Hepatic stellate cell (primary cell): ENCODE measurements at regions not wholly inside any gene's neighbourhood (a gene's known extent, or its start where the extent isn't known, plus 50 kb on each side); places are given as distances from the start of the nearest gene placed in this dataset.

Experiments
- DNase-seq: peaks from one replicate; pipeline ENCODE4 v3.0.0; 2011; ENCODE audit warnings: low spot score

GRCh38 chr2:8406271-8406670, 275.6 kb upstream of the ID2 start:
- DNase-seq: no peak

GRCh38 chr2:8407332-8407731, 274.5 kb upstream of the ID2 start:
- DNase-seq: no peak

- no peak for DNase-seq
Observed at GRCh38 chr2:8408560-8409460, 273.0 kb upstream of the ID2 start.

GRCh38 chr2:8409461-8410260, 272.2 kb upstream of the ID2 start:
- DNase-seq: no peak

GRCh38 chr2:8412082-8412481, 269.8 kb upstream of the ID2 start:
- no peak for DNase-seq

- DNase-seq: no peak
Observed at GRCh38 chr2:8412586-8412985, 269.3 kb upstream of the ID2 start.

- DNase-seq: no peak
Observed at GRCh38 chr2:8413589-8414135, 268.2 kb upstream of the ID2 start.

- no peak for DNase-seq
Observed at GRCh38 chr2:8414946-8415879, 266.6 kb upstream of the ID2 start.

- DNase-seq: no peak
Observed at GRCh38 chr2:8416001-8416571, 265.8 kb upstream of the ID2 start.

GRCh38 chr2:8416849-8417832, 264.7 kb upstream of the ID2 start:
- no peak for DNase-seq

GRCh38 chr2:8418721-8419120, 263.1 kb upstream of the ID2 start:
- no peak for DNase-seq

GRCh38 chr2:8421658-8422449, 260.0 kb upstream of the ID2 start:
- no peak for DNase-seq

- no peak for DNase-seq
Observed at GRCh38 chr2:8422450-8422800, 259.4 kb upstream of the ID2 start.

GRCh38 chr2:8424997-8425900, 256.6 kb upstream of the ID2 start:
- DNase-seq: no peak

GRCh38 chr2:8426550-8426949, 255.3 kb upstream of the ID2 start:
- no peak for DNase-seq

GRCh38 chr2:8427211-8427610, 254.6 kb upstream of the ID2 start:
- DNase-seq: no peak

GRCh38 chr2:8430628-8431027, 251.2 kb upstream of the ID2 start:
- DNase-seq: no peak

- no peak for DNase-seq
Observed at GRCh38 chr2:8431446-8432125, 250.3 kb upstream of the ID2 start.
